ENCODE measurements at regions not wholly inside any gene's neighbourhood (a gene's known extent, or its start where the extent isn't known, plus 50 kb on each side); places are given as distances from the start of the nearest gene placed in this dataset.
A peak's percentile ranks its signal among the peaks of the same experiment; 100 is the strongest.
"Not testable (repeated sequence)": the region's sequence is repeated elsewhere in the genome, so short reads cannot be mapped to it uniquely, and the experiment has no call there.

- CTCF ChIA-PET; BruUV-seq (replicated peaks); DNase-seq; H3K36me3 ChIP-seq (ENCODE audit: control insufficient read depth, insufficient read depth, low read length); H3K4me3 Mint-ChIP-seq (ENCODE audit: unreplicated experiment); H3K27ac Mint-ChIP-seq (ENCODE audit: unreplicated experiment); H3K27me3 Mint-ChIP-seq (ENCODE audit: insufficient read depth, unreplicated experiment); H3K27me3 ChIP-seq (replicated peaks; ENCODE audit: control insufficient read depth, insufficient read depth, low read length); intact Hi-C loops (cut with micrococcal nuclease; ENCODE audit: unreplicated experiment); POLR2A ChIA-PET; H3K4me3 ChIP-seq (ENCODE audit: low read depth, low read length); H3K4me1 Mint-ChIP-seq (ENCODE audit: low read depth, unreplicated experiment); H3K4me1 ChIP-seq: not testable (repeated sequence)
- H3K9me3 ChIP-seq: peaks cover 13% of the 10 kb centered on the region
- Mint-ChIP-seq H3K36me3 (ENCODE audit: insufficient read depth, unreplicated experiment) (peaks cover 17% of the 10 kb centered on the region), H3K9me3 (ENCODE audit: unreplicated experiment) (peaks cover 17% of the 10 kb centered on the region)
Observed at GRCh38 chr3:185306286-185306685, 52.4 kb upstream of the EHHADH start.

- Mint-ChIP-seq H3K4me1 (ENCODE audit: low read depth, unreplicated experiment) (no peaks in the 10 kb centered on the region), H3K27me3 (ENCODE audit: insufficient read depth, unreplicated experiment) (no peaks in the 10 kb centered on the region), H3K27ac (ENCODE audit: unreplicated experiment) (no peak overlapping the region), H3K36me3 (ENCODE audit: insufficient read depth, unreplicated experiment) (peaks cover 17% of the 10 kb centered on the region), H3K9me3 (ENCODE audit: unreplicated experiment) (peaks cover 20% of the 10 kb centered on the region), H3K4me3 (ENCODE audit: unreplicated experiment) (no peak overlapping the region)
- ChIA-PET POLR2A (no interaction called here), CTCF (interaction anchor here (1.2 kb wide), 1 partner anchor 22 kb away, joined by 3 read pairs; no protein-coding TSS in a partner anchor)
- no peak overlapping the region for H3K4me3 ChIP-seq (ENCODE audit: low read depth, low read length)
- no TSS peak for BruUV-seq (replicated peaks)
- no peaks in the 10 kb centered on the region for H3K27me3 ChIP-seq (replicated peaks; ENCODE audit: control insufficient read depth, insufficient read depth, low read length)
- intact Hi-C loops (cut with micrococcal nuclease; ENCODE audit: unreplicated experiment): no loop called here
- H3K4me1 ChIP-seq: 0 out of 2 replicates have a peak, but pooled peaks cover 4% of the 10 kb centered on the region
- no peak for DNase-seq
- H3K9me3 ChIP-seq: peaks cover 13% of the 10 kb centered on the region
- no peak for TF ChIP-seq CTCF (IDR thresholded peaks at IDR 0.05; ENCODE audit: insufficient read depth in 1 of 2, low read depth in 1 of 2, low read length in 1 of 2, severe bottlenecking in 1 of 2, unreplicated experiment in 1 of 2)
- H3K36me3 ChIP-seq (ENCODE audit: control insufficient read depth, insufficient read depth, low read length): no peaks in the 10 kb centered on the region
Observed at GRCh38 chr3:185306847-185307246, 53.0 kb upstream of the EHHADH start.

GRCh38 chr3:185308126-185308754 lies 54.4 kb upstream of the EHHADH start:
- POLR2A ChIA-PET: no interaction called here
- no TSS peak for BruUV-seq (replicated peaks)

More at GRCh38 chr3:185308126-185308754, 54.4 kb upstream of the EHHADH start:
- TF ChIP-seq CTCF (IDR thresholded peaks at IDR 0.05; ENCODE audit: insufficient read depth in 1 of 2, low read depth in 1 of 2, low read length in 1 of 2, severe bottlenecking in 1 of 2, unreplicated experiment in 1 of 2): peak; percentile 67 to 84
- Histone ChIP-seq H3K36me3 (ENCODE audit: control insufficient read depth, insufficient read depth, low read length) (no peaks in the 10 kb centered on the region), H3K9me3 (peaks cover 13% of the 10 kb centered on the region), H3K27me3 (replicated peaks; ENCODE audit: control insufficient read depth, insufficient read depth, low read length) (no peaks in the 10 kb centered on the region), H3K4me1 (0 out of 2 replicates have a peak, but pooled peaks cover 5% of the 10 kb centered on the region), H3K4me3 (ENCODE audit: low read depth, low read length) (no peak overlapping the region)
- Mint-ChIP-seq H3K36me3 (ENCODE audit: insufficient read depth, unreplicated experiment) (peaks cover 17% of the 10 kb centered on the region), H3K9me3 (ENCODE audit: unreplicated experiment) (peaks cover 20% of the 10 kb centered on the region), H3K27ac (ENCODE audit: unreplicated experiment) (no peak overlapping the region), H3K4me3 (ENCODE audit: unreplicated experiment) (no peak overlapping the region), H3K27me3 (ENCODE audit: insufficient read depth, unreplicated experiment) (no peaks in the 10 kb centered on the region), H3K4me1 (ENCODE audit: low read depth, unreplicated experiment) (no peaks in the 10 kb centered on the region)
- DNase-seq: peak; percentile 59 to 76
- intact Hi-C loops (cut with micrococcal nuclease; ENCODE audit: unreplicated experiment): no loop called here
- CTCF ChIA-PET: interaction anchor here (1.2 kb wide), 1 partner anchor 20 kb away, joined by 3 read pairs; no protein-coding TSS in a partner anchor

Measured in Caco-2 (cell line).